Neural cell (in vitro differentiated cells): ENCODE measurements at regions not wholly inside any gene's neighbourhood (a gene's known extent, or its start where the extent isn't known, plus 50 kb on each side); places are given as distances from the start of the nearest gene placed in this dataset.

Source experiments
- H2AFZ ChIP-seq: fragments of 200-600, 300-800 bp; sonication (generic), shearing (Covaris generic); 2 replicates; pipeline ENCODE4 v1.6.0; 2014; ENCODE audit warnings: low read depth, mild to moderate bottlenecking, antibody characterized with exemption, low read length, moderate library complexity
- H3F3A ChIP-seq: fragments of 200-600 bp; shearing (Covaris generic); 2 replicates; pipeline ENCODE4 v1.6.1; 2016; ENCODE audit warnings: mild to moderate bottlenecking, moderate library complexity, mixed read lengths, antibody characterized with exemption, low read length; ENCODE audit not compliant: insufficient read depth, poor library complexity, severe bottlenecking
- H3K27ac ChIP-seq: fragments of 200-600, 300-800 bp; sonication (generic), shearing (Covaris generic); 2 replicates; pipeline ENCODE4 v1.5.1; 2014; ENCODE audit warnings: mild to moderate bottlenecking, low read length, moderate library complexity
- H3K27me3 ChIP-seq: fragments of 300-800, 200-600 bp; sonication (generic), shearing (Covaris generic); 2 replicates; pipeline ENCODE4 v1.6.0; 2014; ENCODE audit warnings: mild to moderate bottlenecking, low read depth, low read length, moderate library complexity; ENCODE audit not compliant: insufficient read depth
- H3K36me3 ChIP-seq: fragments of 300-800, 200-600 bp; sonication (generic), shearing (Covaris generic); 2 replicates; pipeline ENCODE4 v1.5.1; 2014; ENCODE audit warnings: mild to moderate bottlenecking, antibody characterized with exemption, low read length, moderate library complexity; ENCODE audit not compliant: insufficient read depth
- H3K4me2 ChIP-seq: fragments of 300-800, 200-600 bp; sonication (generic), shearing (Covaris generic); 2 replicates; pipeline ENCODE4 v1.6.0; 2014; ENCODE audit warnings: mild to moderate bottlenecking, low read length
- H3K4me3 ChIP-seq: fragments of 300-800, 200-600 bp; sonication (generic), shearing (Covaris generic); 2 replicates; pipeline ENCODE4 v1.5.1; 2014; ENCODE audit warnings: mild to moderate bottlenecking, low read length, moderate library complexity
- H3K79me2 ChIP-seq: fragments of 200-600 bp; shearing (Covaris generic); replicated peaks from 2 replicates; pipeline ENCODE4 v1.6.0; 2014; ENCODE audit warnings: mild to moderate bottlenecking, low read length, moderate library complexity; ENCODE audit not compliant: insufficient read depth
- H3K9ac ChIP-seq: fragments of 300-800, 200-600 bp; sonication (generic), shearing (Covaris generic); 2 replicates; pipeline ENCODE4 v1.6.1; 2016; ENCODE audit warnings: mild to moderate bottlenecking, low read length, mixed read lengths
- H3K9me2 ChIP-seq: fragments of 200-600 bp; shearing (Covaris generic); 2 replicates; pipeline ENCODE4 v1.6.1; 2016; ENCODE audit warnings: mild to moderate bottlenecking, low read length, mixed read lengths; ENCODE audit not compliant: insufficient read depth
- H3K9me3 ChIP-seq: fragments of 200-600, 300-800 bp; sonication (generic), shearing (Covaris generic); 2 replicates; pipeline ENCODE4 v1.6.1; 2016; ENCODE audit warnings: mild to moderate bottlenecking, mixed run types, low read length, moderate library complexity, mixed read lengths
- H4K20me1 ChIP-seq: fragments of 200-600 bp; shearing (Covaris generic); 2 replicates; pipeline ENCODE4 v1.6.1; 2016; ENCODE audit warnings: mild to moderate bottlenecking, mixed run types; ENCODE audit not compliant: insufficient read depth
- EP300 ChIP-seq: fragments of 450-650 bp; conservative IDR thresholded peaks from 2 replicates; pipeline ENCODE4 v1.6.1; 2014; ENCODE audit warnings: antibody characterized with exemption, mild to moderate bottlenecking, moderate library complexity; ENCODE audit not compliant: poor library complexity, severe bottlenecking
- EZH2 ChIP-seq: fragments of 200-600, 300-800 bp; shearing (Covaris generic), sonication (generic); IDR thresholded peaks from 2 replicates; pipeline ENCODE4 v1.6.1; 2014; ENCODE audit warnings: antibody characterized with exemption, low read length, borderline replicate concordance, mild to moderate bottlenecking; ENCODE audit not compliant: insufficient read depth, poor library complexity, severe bottlenecking
- MXI1 ChIP-seq: fragments of 450-650 bp; conservative IDR thresholded peaks from 2 replicates; pipeline ENCODE4 v1.6.1; 2014; ENCODE audit warnings: antibody characterized with exemption, mild to moderate bottlenecking; ENCODE audit not compliant: poor library complexity, severe bottlenecking
- RAD21 ChIP-seq: fragments of 450-650 bp; conservative IDR thresholded peaks from 2 replicates; pipeline ENCODE4 v1.6.1; 2014; ENCODE audit warnings: antibody characterized with exemption, mild to moderate bottlenecking, moderate library complexity
- SMC3 ChIP-seq: fragments of 450-650 bp; conservative IDR thresholded peaks from 2 replicates; pipeline ENCODE4 v1.6.1; 2014; ENCODE audit warnings: antibody characterized with exemption, mild to moderate bottlenecking, moderate library complexity; ENCODE audit not compliant: poor library complexity
- TF ChIP-seq, protein P1 (sequence below): IDR thresholded peaks from 2 replicates; pipeline ENCODE4 v1.6.1; 2012; ENCODE audit warnings: borderline replicate concordance

- H3K4me2 ChIP-seq = no peak overlapping the region
These were observed 553.0 kb downstream of the EBF1 start for GRCh38 chr5:158546748-158547147.

DNA sequence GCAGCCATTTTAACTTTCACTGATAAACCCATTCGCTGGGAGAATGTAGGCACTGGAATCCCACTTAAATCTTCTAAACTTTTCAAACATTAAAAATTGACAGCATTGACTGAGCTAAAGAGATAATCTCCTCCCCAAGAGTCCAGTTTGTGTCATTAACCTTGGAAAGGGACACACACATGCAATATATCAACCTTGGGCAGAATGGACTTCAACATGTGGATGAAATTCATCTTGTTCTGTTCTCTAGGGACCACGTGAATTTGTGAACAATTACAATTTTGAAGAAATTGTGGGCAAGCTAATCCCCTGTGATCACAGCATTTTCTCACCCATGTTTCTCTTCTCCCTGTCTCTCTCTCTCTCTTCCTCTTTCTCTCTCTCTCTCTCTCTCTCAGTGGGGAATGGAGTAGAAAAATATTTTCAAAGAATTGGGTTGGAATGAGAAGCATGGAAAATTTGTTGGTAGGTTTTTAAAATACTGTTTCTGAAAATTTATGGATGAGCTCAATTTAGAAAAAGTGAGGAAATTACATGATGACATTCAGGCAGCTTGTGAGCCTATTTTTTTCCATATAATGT is 553.7 kb downstream of the EBF1 start:
- Histone ChIP-seq H3K4me2 (no peak overlapping the region), H4K20me1 (no peaks in the 10 kb centered on the region), H3K36me3 (no peaks in the 10 kb centered on the region), H3K27ac (no peak overlapping the region), H2AFZ (no peak overlapping the region), H3K27me3 (no peaks in the 10 kb centered on the region), H3K79me2 (no peaks in the 10 kb centered on the region), H3F3A (no peaks in the 10 kb centered on the region), H3K9me3 (no peaks in the 10 kb centered on the region), H3K9ac (no peak overlapping the region), H3K4me3 (no peak overlapping the region), H3K9me2 (no peaks in the 10 kb centered on the region)
- TF ChIP-seq EZH2 = no peak
- TF ChIP-seq RAD21 = no peak
- TF ChIP-seq, protein P1, sequence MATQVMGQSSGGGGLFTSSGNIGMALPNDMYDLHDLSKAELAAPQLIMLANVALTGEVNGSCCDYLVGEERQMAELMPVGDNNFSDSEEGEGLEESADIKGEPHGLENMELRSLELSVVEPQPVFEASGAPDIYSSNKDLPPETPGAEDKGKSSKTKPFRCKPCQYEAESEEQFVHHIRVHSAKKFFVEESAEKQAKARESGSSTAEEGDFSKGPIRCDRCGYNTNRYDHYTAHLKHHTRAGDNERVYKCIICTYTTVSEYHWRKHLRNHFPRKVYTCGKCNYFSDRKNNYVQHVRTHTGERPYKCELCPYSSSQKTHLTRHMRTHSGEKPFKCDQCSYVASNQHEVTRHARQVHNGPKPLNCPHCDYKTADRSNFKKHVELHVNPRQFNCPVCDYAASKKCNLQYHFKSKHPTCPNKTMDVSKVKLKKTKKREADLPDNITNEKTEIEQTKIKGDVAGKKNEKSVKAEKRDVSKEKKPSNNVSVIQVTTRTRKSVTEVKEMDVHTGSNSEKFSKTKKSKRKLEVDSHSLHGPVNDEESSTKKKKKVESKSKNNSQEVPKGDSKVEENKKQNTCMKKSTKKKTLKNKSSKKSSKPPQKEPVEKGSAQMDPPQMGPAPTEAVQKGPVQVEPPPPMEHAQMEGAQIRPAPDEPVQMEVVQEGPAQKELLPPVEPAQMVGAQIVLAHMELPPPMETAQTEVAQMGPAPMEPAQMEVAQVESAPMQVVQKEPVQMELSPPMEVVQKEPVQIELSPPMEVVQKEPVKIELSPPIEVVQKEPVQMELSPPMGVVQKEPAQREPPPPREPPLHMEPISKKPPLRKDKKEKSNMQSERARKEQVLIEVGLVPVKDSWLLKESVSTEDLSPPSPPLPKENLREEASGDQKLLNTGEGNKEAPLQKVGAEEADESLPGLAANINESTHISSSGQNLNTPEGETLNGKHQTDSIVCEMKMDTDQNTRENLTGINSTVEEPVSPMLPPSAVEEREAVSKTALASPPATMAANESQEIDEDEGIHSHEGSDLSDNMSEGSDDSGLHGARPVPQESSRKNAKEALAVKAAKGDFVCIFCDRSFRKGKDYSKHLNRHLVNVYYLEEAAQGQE = no peak
- TF ChIP-seq MXI1 = no peak
- TF ChIP-seq SMC3 = no peak

More at GRCh38 chr5:158546748-158547147, 553.0 kb downstream of the EBF1 start:
- Histone ChIP-seq H3K9me3 (no peaks in the 10 kb centered on the region), H3K9ac (no peak overlapping the region), H3K27me3 (no peaks in the 10 kb centered on the region), H3K27ac (no peak overlapping the region), H3K4me3 (no peak overlapping the region), H3F3A (no peaks in the 10 kb centered on the region), H3K36me3 (no peaks in the 10 kb centered on the region), H3K79me2 (no peaks in the 10 kb centered on the region), H4K20me1 (no peaks in the 10 kb centered on the region), H2AFZ (no peak overlapping the region), H3K9me2 (no peaks in the 10 kb centered on the region)
- TF ChIP-seq EP300 (no peak), SMC3 (no peak), EZH2 (no peak), MXI1 (no peak), RAD21 (no peak)
- TF ChIP-seq, protein P1 = no peak
